Hepatocyte (in vitro differentiated cells): ENCODE measurements at regions not wholly inside any gene's neighbourhood (a gene's known extent, or its start where the extent isn't known, plus 50 kb on each side); places are given as distances from the start of the nearest gene placed in this dataset.

Source experiments
- DNase-seq: peaks from one replicate; pipeline ENCODE4 v3.0.0-alpha.2; 2016; ENCODE audit warnings: low spot score
- H2AFZ ChIP-seq: fragments of 200-600 bp; sonication (generic); 2 replicates; pipeline ENCODE4 v1.6.0; 2016; ENCODE audit warnings: antibody characterized with exemption, mild to moderate bottlenecking
- H3K27ac ChIP-seq: fragments of 200-600 bp; sonication (generic); 2 replicates; pipeline ENCODE4 v1.5.1; 2016; ENCODE audit warnings: mild to moderate bottlenecking
- H3K27me3 ChIP-seq: fragments of 200-600 bp; sonication (generic); 2 replicates; pipeline ENCODE4 v1.6.1; 2016
- H3K36me3 ChIP-seq: fragments of 200-600 bp; sonication (generic); replicated peaks from 2 replicates; pipeline ENCODE4 v1.5.1; 2016; ENCODE audit warnings: low read depth; ENCODE audit not compliant: insufficient read depth
- H3K4me1 ChIP-seq: fragments of 200-600 bp; sonication (generic); 2 replicates; pipeline ENCODE4 v1.5.1; 2016; ENCODE audit warnings: mild to moderate bottlenecking, moderate library complexity; ENCODE audit not compliant: insufficient read depth
- H3K4me2 ChIP-seq: fragments of 200-600 bp; sonication (generic); 2 replicates; pipeline ENCODE4 v1.6.0; 2016
- H3K4me3 ChIP-seq: fragments of 200-600 bp; sonication (generic); 2 replicates; pipeline ENCODE4 v1.5.1; 2016; ENCODE audit warnings: mild to moderate bottlenecking
- H3K79me2 ChIP-seq: fragments of 200-600 bp; sonication (generic); 2 replicates; pipeline ENCODE4 v1.6.0; 2017; ENCODE audit warnings: mild to moderate bottlenecking
- H3K9me2 ChIP-seq: fragments of 200-600 bp; sonication (generic); replicated peaks from 2 replicates; pipeline ENCODE4 v1.6.0; 2017; ENCODE audit warnings: mild to moderate bottlenecking; ENCODE audit not compliant: insufficient read depth
- H3K9me3 ChIP-seq: fragments of 200-600 bp; sonication (generic); 2 replicates; pipeline ENCODE4 v1.5.1; 2016; ENCODE audit warnings: low read depth, mild to moderate bottlenecking
- H4K20me1 ChIP-seq: fragments of 200-600 bp; sonication (generic); 2 replicates; pipeline ENCODE4 v1.6.0; 2016; ENCODE audit warnings: mild to moderate bottlenecking; ENCODE audit not compliant: insufficient read depth, poor library complexity, severe bottlenecking
- EZH2 ChIP-seq: fragments of 200-600 bp; sonication (generic); IDR thresholded peaks from 2 replicates; pipeline ENCODE4 v1.6.1; 2016; ENCODE audit warnings: antibody characterized with exemption, mild to moderate bottlenecking, borderline replicate concordance
- EZH2phosphoT487 ChIP-seq: fragments of 200-600 bp; sonication (generic); IDR thresholded peaks from one replicate; pipeline ENCODE4 v1.6.1; 2018; ENCODE audit warnings: antibody characterized with exemption, mild to moderate bottlenecking, low read depth, moderate library complexity; ENCODE audit not compliant: unreplicated experiment, severe bottlenecking
- WGBS: methylation state at CpG from one replicate; pipeline ENCODE4 v1.1.6; 2016; ENCODE audit warnings: low lambda C conversion rate; ENCODE audit errors: missing lambda C conversion rate; 5-methylcytosine and 5-hydroxymethylcytosine counted together
- TF ChIP-seq, protein P1 (sequence below): fragments of 200-600 bp; sonication (generic); IDR thresholded peaks from 2 replicates; pipeline ENCODE4 v1.5.1; 2016; ENCODE audit warnings: antibody characterized with exemption, mild to moderate bottlenecking; ENCODE audit not compliant: poor library complexity

GRCh38 chr4:79083406-79084010 lies 144.3 kb upstream of the PAQR3 start:
- Histone ChIP-seq H3K4me2 (peak overlapping the region; percentile 51), H3K4me3 (no peak overlapping the region), H3K79me2 (no peaks in the 10 kb centered on the region), H4K20me1 (no peaks in the 10 kb centered on the region), H3K9me2 (no peaks in the 10 kb centered on the region), H3K4me1 (no peaks in the 10 kb centered on the region), H3K36me3 (no peaks in the 10 kb centered on the region), H3K9me3 (peaks cover 6% of the 10 kb centered on the region), H2AFZ (no peak overlapping the region), H3K27ac (peak overlapping the region; percentile 37), H3K27me3 (no peaks in the 10 kb centered on the region)
- peak; percentile 30 for DNase-seq
- TF ChIP-seq EZH2phosphoT487 (no peak), EZH2 (no peak)
- TF ChIP-seq, protein P1, sequence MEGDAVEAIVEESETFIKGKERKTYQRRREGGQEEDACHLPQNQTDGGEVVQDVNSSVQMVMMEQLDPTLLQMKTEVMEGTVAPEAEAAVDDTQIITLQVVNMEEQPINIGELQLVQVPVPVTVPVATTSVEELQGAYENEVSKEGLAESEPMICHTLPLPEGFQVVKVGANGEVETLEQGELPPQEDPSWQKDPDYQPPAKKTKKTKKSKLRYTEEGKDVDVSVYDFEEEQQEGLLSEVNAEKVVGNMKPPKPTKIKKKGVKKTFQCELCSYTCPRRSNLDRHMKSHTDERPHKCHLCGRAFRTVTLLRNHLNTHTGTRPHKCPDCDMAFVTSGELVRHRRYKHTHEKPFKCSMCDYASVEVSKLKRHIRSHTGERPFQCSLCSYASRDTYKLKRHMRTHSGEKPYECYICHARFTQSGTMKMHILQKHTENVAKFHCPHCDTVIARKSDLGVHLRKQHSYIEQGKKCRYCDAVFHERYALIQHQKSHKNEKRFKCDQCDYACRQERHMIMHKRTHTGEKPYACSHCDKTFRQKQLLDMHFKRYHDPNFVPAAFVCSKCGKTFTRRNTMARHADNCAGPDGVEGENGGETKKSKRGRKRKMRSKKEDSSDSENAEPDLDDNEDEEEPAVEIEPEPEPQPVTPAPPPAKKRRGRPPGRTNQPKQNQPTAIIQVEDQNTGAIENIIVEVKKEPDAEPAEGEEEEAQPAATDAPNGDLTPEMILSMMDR = no peak
- WGBS = 21% methylated on average over 2 of the region's 2 CpGs

- peak overlapping the region; percentile 37 for H3K27ac ChIP-seq
- H3K4me1 ChIP-seq = no peaks in the 10 kb centered on the region
- no peaks in the 10 kb centered on the region for H4K20me1 ChIP-seq
- no peak overlapping the region for H2AFZ ChIP-seq
- no peaks in the 10 kb centered on the region for H3K79me2 ChIP-seq
- peak overlapping the region; percentile 51 for H3K4me2 ChIP-seq
- no peak overlapping the region for H3K4me3 ChIP-seq
- H3K9me2 ChIP-seq = no peaks in the 10 kb centered on the region
- no peak for DNase-seq
- TF ChIP-seq EZH2 = no peak
- TF ChIP-seq EZH2phosphoT487 = no peak
- TF ChIP-seq, protein P1 = no peak
- no peaks in the 10 kb centered on the region for H3K36me3 ChIP-seq
- no peaks in the 10 kb centered on the region for H3K27me3 ChIP-seq
- H3K9me3 ChIP-seq = peaks cover 6% of the 10 kb centered on the region
- whole genome bisulfite sequencing = 49% methylated on average over 6 of the region's 6 CpGs
These were observed 143.8 kb upstream of the PAQR3 start for GRCh38 chr4:79082997-79083396.

GRCh38 chr4:79081973-79082372 lies 142.7 kb upstream of the PAQR3 start:
- Histone ChIP-seq H3K27me3 (no peaks in the 10 kb centered on the region), H3K9me2 (no peaks in the 10 kb centered on the region), H3K36me3 (no peaks in the 10 kb centered on the region), H3K4me3 (no peak overlapping the region), H3K27ac (no peak overlapping the region), H2AFZ (no peak overlapping the region), H3K9me3 (peaks cover 6% of the 10 kb centered on the region), H3K79me2 (no peaks in the 10 kb centered on the region), H4K20me1 (no peaks in the 10 kb centered on the region), H3K4me1 (no peaks in the 10 kb centered on the region), H3K4me2 (no peak overlapping the region)
- DNase-seq = no peak
- 63% methylated on average over 1 of the region's 1 CpG for WGBS
- TF ChIP-seq EZH2 (no peak), EZH2phosphoT487 (no peak)
- TF ChIP-seq, protein P1 = no peak
